ENCODE measurements at regions not wholly inside any gene's neighbourhood (a gene's known extent, or its start where the extent isn't known, plus 50 kb on each side); places are given as distances from the start of the nearest gene placed in this dataset.

DNA sequence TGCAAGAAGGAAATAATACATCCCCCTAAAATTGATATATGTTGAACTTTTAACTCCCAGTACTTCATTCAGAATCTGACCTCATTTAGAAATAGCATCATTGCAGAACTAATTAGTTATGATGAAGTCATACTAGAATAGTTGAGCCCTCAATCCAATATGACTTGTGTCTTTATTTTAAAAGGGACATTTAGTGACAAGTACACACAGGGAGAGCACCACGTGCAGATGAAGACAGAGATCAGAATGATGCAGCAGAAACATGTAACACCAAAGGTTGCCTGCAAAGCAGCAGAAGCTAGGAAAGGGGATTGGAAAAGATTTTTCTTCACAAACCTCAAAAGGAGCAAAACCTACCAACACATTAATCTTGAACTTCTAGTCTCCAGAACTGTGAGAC, 2602.5 kb downstream of the PCDH9 start:
- Histone ChIP-seq H4K20me1 (ENCODE audit: insufficient read depth, poor library complexity, severe bottlenecking) (no peaks in the 10 kb centered on the region), H3K9me2 (replicated peaks; ENCODE audit: insufficient read depth) (no peaks in the 10 kb centered on the region), H3K36me3 (replicated peaks; ENCODE audit: insufficient read depth, low read depth) (no peaks in the 10 kb centered on the region), H3K4me3 (no peak overlapping the region), H3K27ac (no peak overlapping the region), H3K4me2 (no peak overlapping the region), H3K4me1 (ENCODE audit: insufficient read depth) (no peaks in the 10 kb centered on the region), H2AFZ (no peak overlapping the region), H3K27me3 (no peaks in the 10 kb centered on the region), H3K9me3 (ENCODE audit: low read depth) (no peaks in the 10 kb centered on the region), H3K79me2 (no peaks in the 10 kb centered on the region)
- 74% methylated on average over 1 of the region's 1 CpG for WGBS (ENCODE audit: low lambda C conversion rate, missing lambda C conversion rate)
- no peak for DNase-seq (ENCODE audit: low spot score)
- TF ChIP-seq EZH2phosphoT487 (IDR thresholded peaks at IDR 0.05; ENCODE audit: low read depth, severe bottlenecking, unreplicated experiment) = no peak
- no peak for TF ChIP-seq EZH2 (IDR thresholded peaks at IDR 0.05; ENCODE audit: borderline replicate concordance)
- no peak for TF ChIP-seq CTCF (IDR thresholded peaks at IDR 0.05; ENCODE audit: poor library complexity)

GRCh38 chr13:64626105-64626504, 2604.0 kb downstream of the PCDH9 start:
- Histone ChIP-seq H3K79me2 (no peaks in the 10 kb centered on the region), H3K4me2 (no peak overlapping the region), H4K20me1 (ENCODE audit: insufficient read depth, poor library complexity, severe bottlenecking) (no peaks in the 10 kb centered on the region), H3K4me1 (ENCODE audit: insufficient read depth) (no peaks in the 10 kb centered on the region), H3K9me2 (replicated peaks; ENCODE audit: insufficient read depth) (no peaks in the 10 kb centered on the region), H2AFZ (no peak overlapping the region), H3K9me3 (ENCODE audit: low read depth) (no peaks in the 10 kb centered on the region), H3K27ac (no peak overlapping the region), H3K36me3 (replicated peaks; ENCODE audit: insufficient read depth, low read depth) (no peaks in the 10 kb centered on the region), H3K27me3 (no peaks in the 10 kb centered on the region), H3K4me3 (no peak overlapping the region)
- 90% methylated on average over 5 of the region's 5 CpGs for WGBS (ENCODE audit: low lambda C conversion rate, missing lambda C conversion rate)
- DNase-seq (ENCODE audit: low spot score) = no peak
- TF ChIP-seq EZH2phosphoT487 (IDR thresholded peaks at IDR 0.05; ENCODE audit: low read depth, severe bottlenecking, unreplicated experiment) (no peak), EZH2 (IDR thresholded peaks at IDR 0.05; ENCODE audit: borderline replicate concordance) (no peak), CTCF (IDR thresholded peaks at IDR 0.05; ENCODE audit: poor library complexity) (no peak)

GRCh38 chr13:64617231-64617630, 2612.9 kb downstream of the PCDH9 start:
- Histone ChIP-seq H3K27me3 (no peaks in the 10 kb centered on the region), H4K20me1 (ENCODE audit: insufficient read depth, poor library complexity, severe bottlenecking) (no peaks in the 10 kb centered on the region), H3K4me1 (ENCODE audit: insufficient read depth) (no peaks in the 10 kb centered on the region), H3K9me3 (ENCODE audit: low read depth) (no peaks in the 10 kb centered on the region), H3K36me3 (replicated peaks; ENCODE audit: insufficient read depth, low read depth) (no peaks in the 10 kb centered on the region), H3K79me2 (no peaks in the 10 kb centered on the region), H3K27ac (no peak overlapping the region), H3K4me2 (no peak overlapping the region), H3K9me2 (replicated peaks; ENCODE audit: insufficient read depth) (no peaks in the 10 kb centered on the region), H3K4me3 (no peak overlapping the region), H2AFZ (no peak overlapping the region)
- no peak for DNase-seq (ENCODE audit: low spot score)
- no peak for TF ChIP-seq CTCF (IDR thresholded peaks at IDR 0.05; ENCODE audit: poor library complexity)
- TF ChIP-seq EZH2phosphoT487 (IDR thresholded peaks at IDR 0.05; ENCODE audit: low read depth, severe bottlenecking, unreplicated experiment) = no peak
- TF ChIP-seq EZH2 (IDR thresholded peaks at IDR 0.05; ENCODE audit: borderline replicate concordance) = no peak
- WGBS (ENCODE audit: low lambda C conversion rate, missing lambda C conversion rate) = 92% methylated on average over 4 of the region's 4 CpGs

DNA sequence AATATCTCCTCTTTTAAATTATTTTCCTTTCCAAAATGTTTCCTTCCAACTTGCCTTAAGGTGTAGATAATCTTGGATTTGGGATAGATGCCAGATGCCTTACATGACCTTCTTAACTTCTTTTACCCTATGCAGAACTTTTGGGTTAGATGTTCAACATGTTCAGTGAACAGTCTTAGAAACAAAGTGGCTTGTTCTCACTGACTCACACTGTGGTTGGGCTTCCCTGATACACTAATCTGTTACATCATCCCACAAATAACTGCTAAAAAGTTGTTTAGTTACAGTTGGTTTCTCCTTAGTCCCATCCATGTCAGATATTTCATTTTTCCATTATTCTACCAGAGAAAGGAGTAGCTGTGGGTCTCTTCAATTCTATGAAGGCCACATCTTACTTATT, 2638.2 kb downstream of the PCDH9 start:
- Histone ChIP-seq H3K4me1 (ENCODE audit: insufficient read depth) (no peaks in the 10 kb centered on the region), H3K36me3 (replicated peaks; ENCODE audit: insufficient read depth, low read depth) (no peaks in the 10 kb centered on the region), H3K9me3 (ENCODE audit: low read depth) (no peaks in the 10 kb centered on the region), H3K4me3 (no peak overlapping the region), H3K27me3 (no peaks in the 10 kb centered on the region), H4K20me1 (ENCODE audit: insufficient read depth, poor library complexity, severe bottlenecking) (no peaks in the 10 kb centered on the region), H2AFZ (no peak overlapping the region), H3K9me2 (replicated peaks; ENCODE audit: insufficient read depth) (no peaks in the 10 kb centered on the region), H3K4me2 (no peak overlapping the region), H3K27ac (no peak overlapping the region), H3K79me2 (no peaks in the 10 kb centered on the region)
- no peak for DNase-seq (ENCODE audit: low spot score)
- no peak for TF ChIP-seq CTCF (IDR thresholded peaks at IDR 0.05; ENCODE audit: poor library complexity)
- TF ChIP-seq EZH2 (IDR thresholded peaks at IDR 0.05; ENCODE audit: borderline replicate concordance) = no peak
- no peak for TF ChIP-seq EZH2phosphoT487 (IDR thresholded peaks at IDR 0.05; ENCODE audit: low read depth, severe bottlenecking, unreplicated experiment)

Measured in hepatocyte (in vitro differentiated cells).